ENCODE measurements at regions not wholly inside any gene's neighbourhood (a gene's known extent, or its start where the extent isn't known, plus 50 kb on each side); places are given as distances from the start of the nearest gene placed in this dataset.
"Not testable (repeated sequence)": the region's sequence is repeated elsewhere in the genome, so short reads cannot be mapped to it uniquely, and the experiment has no call there.

DNA sequence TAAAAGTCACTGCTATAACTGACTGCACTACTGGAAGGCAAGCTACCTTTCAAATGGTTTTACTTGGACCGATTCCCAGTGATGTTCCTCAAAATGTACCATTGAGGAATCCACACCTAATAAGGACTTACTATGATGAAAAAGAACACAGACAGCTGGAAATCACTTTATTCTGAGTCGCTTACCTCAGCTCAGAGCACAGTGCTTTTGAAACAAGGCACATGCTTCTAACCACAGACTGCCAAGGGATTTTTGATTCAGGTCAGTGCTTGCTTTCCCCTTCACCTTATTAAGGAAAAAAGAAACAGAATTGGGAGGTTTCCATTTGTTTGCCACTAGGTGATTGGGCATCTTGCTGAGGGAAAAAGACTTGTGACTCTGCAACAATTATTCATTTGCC is 707.5 kb upstream of the FSHR start:
- FAIRE-seq (no peak), DNase-seq (ENCODE audit: insufficient read length) (no peak)
- no peak for TF ChIP-seq POLR2AphosphoS5 (IDR thresholded peaks at IDR 0.05; ENCODE audit: low read depth, low read length)
- no peak for TF ChIP-seq POLR2A (IDR thresholded peaks at IDR 0.05; ENCODE audit: low read depth, low read length)
- no peak for TF ChIP-seq TAF1 (IDR thresholded peaks at IDR 0.05; ENCODE audit: borderline replicate concordance, low read depth, low read length)

DNA sequence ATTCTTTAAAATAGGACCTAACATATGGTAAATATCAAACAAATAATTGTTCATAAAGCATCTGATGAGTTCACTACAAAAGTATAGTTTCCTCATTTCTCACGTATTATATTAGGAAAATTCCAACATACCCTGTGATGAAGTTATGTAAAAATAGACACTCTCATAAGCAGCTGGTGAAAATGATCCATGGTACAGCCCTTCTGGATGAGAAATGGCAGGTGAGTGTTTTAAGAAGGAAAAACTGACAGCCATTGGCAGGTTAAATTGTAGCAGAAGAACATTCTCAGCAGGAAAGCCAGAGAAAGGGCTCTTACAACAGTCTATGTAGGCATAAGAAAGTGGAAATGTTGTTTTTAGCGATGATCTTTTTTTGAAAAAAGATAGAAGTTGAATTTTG is 706.5 kb upstream of the FSHR start:
- FAIRE-seq (no peak), DNase-seq (ENCODE audit: insufficient read length) (no peak)
- TF ChIP-seq POLR2AphosphoS5 (IDR thresholded peaks at IDR 0.05; ENCODE audit: low read depth, low read length) (no peak), TAF1 (IDR thresholded peaks at IDR 0.05; ENCODE audit: borderline replicate concordance, low read depth, low read length) (no peak), POLR2A (IDR thresholded peaks at IDR 0.05; ENCODE audit: low read depth, low read length) (no peak)

DNA sequence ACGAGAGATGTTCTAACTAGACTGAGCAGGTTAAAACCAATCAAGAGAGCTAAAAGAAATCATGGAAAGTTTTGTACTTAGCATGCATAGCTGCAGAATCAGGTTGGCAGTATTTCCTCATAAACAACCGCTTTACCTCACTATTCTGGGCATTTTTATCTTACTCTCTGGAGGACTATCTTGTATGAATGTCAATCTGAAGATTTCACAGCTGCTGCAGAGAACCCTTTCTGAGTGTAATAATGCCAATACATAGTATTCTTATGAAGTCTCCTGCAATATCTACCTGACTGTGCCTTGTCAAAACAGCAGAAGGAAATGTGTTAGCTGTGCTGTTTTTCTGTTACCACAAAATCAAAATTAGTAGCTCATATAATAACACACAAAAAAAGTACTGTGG is 705.9 kb upstream of the FSHR start:
- TF ChIP-seq POLR2AphosphoS5 (IDR thresholded peaks at IDR 0.05; ENCODE audit: low read depth, low read length): no peak
- no peak for TF ChIP-seq TAF1 (IDR thresholded peaks at IDR 0.05; ENCODE audit: borderline replicate concordance, low read depth, low read length)
- TF ChIP-seq POLR2A (IDR thresholded peaks at IDR 0.05; ENCODE audit: low read depth, low read length): no peak
- FAIRE-seq: no peak
- DNase-seq (ENCODE audit: insufficient read length): no peak

DNA sequence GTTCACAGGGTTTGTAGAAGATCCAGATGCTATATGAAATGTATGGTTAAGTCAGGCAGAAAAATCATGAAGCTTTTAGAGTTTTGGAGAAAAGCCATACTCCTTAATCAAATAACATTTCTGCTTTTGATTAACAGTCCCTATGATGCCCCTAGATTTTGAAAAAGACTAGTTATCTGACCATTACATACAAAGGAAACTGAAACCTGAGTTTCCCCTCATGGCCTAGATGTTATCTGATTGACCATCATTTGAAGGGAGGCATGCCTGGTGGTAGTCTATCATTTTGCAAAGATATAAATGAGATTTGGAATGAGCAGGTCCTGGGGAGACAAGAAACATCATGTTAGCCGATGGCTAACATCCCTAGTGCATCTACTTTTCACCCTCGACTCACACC is 704.3 kb upstream of the FSHR start:
- DNase-seq (ENCODE audit: insufficient read length): no peak
- no peak for FAIRE-seq
- TF ChIP-seq POLR2AphosphoS5 (IDR thresholded peaks at IDR 0.05; ENCODE audit: low read depth, low read length) (no peak), POLR2A (IDR thresholded peaks at IDR 0.05; ENCODE audit: low read depth, low read length) (no peak), TAF1 (IDR thresholded peaks at IDR 0.05; ENCODE audit: borderline replicate concordance, low read depth, low read length) (no peak)

DNA sequence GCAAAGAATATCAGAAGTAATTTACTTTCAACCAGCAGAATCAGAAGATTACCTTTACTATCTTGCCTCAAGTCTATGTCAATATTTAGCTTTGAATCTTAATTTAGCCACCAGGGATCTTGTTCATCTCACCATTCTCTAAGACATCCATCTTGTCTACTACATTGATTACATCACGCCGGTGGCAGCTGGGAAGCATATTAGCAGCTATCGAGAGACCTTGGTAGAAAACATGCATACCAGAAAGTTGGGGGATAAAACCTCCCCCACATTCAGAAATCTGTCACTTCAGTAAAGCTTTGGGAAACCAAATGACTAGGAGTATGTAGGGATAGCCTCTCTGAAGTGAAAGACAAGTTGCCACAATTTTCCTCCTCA is 703.8 kb upstream of the FSHR start:
- FAIRE-seq (no peak), DNase-seq (ENCODE audit: insufficient read length) (no peak)
- TF ChIP-seq POLR2A (IDR thresholded peaks at IDR 0.05; ENCODE audit: low read depth, low read length) (no peak), TAF1 (IDR thresholded peaks at IDR 0.05; ENCODE audit: borderline replicate concordance, low read depth, low read length) (no peak), POLR2AphosphoS5 (IDR thresholded peaks at IDR 0.05; ENCODE audit: low read depth, low read length) (no peak)

DNA sequence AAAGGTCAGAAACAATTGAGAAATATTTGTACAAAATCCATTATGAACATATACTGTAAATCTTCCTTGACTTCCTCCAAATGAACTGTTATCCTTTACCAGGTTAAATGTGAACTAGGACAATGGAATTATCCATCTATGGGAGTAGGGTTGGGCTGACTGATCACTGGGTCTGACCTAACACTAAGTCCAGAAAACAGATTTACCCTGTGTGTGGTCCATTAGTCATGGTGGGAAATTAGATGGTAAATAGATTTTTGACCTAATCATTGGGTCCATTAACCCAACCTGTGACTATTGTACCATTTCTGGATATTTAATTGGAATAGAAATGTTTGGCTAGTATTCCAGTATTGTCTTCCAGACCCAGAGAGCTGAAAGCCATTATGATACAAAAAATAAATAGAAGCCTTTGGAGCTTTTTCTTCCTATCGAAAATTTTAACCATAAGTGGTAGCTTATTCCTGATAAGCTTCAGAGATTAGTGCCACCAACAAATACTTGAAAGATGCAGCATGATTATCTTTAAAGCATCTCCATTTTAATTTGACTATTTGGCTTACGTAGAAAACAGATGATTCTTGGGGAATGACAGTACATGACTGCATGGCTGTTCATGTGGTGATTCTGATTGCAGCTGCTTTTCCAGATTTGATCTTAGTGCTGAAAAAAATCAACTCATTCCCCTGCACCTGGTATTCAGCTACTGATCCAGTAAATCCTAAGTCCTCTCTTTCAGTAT is 703.2 kb upstream of the FSHR start:
- no peak for FAIRE-seq
- TF ChIP-seq TAF1 (IDR thresholded peaks at IDR 0.05; ENCODE audit: borderline replicate concordance, low read depth, low read length): no peak
- TF ChIP-seq POLR2A (IDR thresholded peaks at IDR 0.05; ENCODE audit: low read depth, low read length): no peak
- no peak for TF ChIP-seq POLR2AphosphoS5 (IDR thresholded peaks at IDR 0.05; ENCODE audit: low read depth, low read length)
- no peak for DNase-seq (ENCODE audit: insufficient read length)

DNA sequence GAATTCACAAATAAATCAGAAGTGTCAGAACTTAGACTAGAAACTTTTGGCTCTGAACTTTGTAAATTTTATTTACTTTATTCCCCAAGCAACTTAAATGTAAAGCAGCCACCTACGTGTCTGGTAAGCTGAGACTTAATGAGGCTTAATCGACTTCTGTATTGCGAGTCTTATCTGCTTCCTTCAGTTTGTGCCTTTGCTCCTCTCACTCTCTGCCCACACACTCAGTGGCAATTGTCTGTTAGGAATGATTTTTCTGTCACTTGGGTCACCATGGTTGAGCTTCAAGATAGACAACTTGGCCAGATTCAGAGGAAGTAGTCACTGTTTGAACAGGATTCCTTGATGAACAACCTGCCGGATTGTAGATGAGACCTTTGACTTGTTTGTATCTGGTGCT is 691.4 kb upstream of the FSHR start:
- no peak for TF ChIP-seq POLR2A (IDR thresholded peaks at IDR 0.05; ENCODE audit: low read depth, low read length)
- no peak for TF ChIP-seq TAF1 (IDR thresholded peaks at IDR 0.05; ENCODE audit: borderline replicate concordance, low read depth, low read length)
- no peak for TF ChIP-seq POLR2AphosphoS5 (IDR thresholded peaks at IDR 0.05; ENCODE audit: low read depth, low read length)
- DNase-seq (ENCODE audit: insufficient read length): no peak
- FAIRE-seq: no peak

DNA sequence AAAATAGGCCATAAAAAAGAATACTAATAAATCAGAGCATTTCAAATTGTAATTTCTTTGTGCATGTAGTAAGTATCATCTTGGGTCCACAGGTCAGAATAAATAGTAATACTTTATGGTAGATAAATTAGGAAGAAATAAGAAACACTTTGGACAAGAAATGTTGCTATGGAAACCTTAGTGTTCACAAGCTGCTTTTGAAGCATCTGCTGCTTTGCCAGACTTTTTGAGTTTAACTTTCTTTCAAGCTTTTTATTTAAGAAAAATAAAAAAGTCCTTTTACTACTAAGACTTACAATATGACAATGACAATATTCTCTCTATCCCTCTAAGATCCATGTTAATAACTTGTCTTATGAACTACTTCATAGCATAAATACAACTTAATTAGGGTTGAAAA is 690.7 kb upstream of the FSHR start:
- FAIRE-seq: no peak
- TF ChIP-seq TAF1 (IDR thresholded peaks at IDR 0.05; ENCODE audit: borderline replicate concordance, low read depth, low read length): no peak
- TF ChIP-seq POLR2AphosphoS5 (IDR thresholded peaks at IDR 0.05; ENCODE audit: low read depth, low read length): no peak
- no peak for TF ChIP-seq POLR2A (IDR thresholded peaks at IDR 0.05; ENCODE audit: low read depth, low read length)
- DNase-seq (ENCODE audit: insufficient read length): no peak

DNA sequence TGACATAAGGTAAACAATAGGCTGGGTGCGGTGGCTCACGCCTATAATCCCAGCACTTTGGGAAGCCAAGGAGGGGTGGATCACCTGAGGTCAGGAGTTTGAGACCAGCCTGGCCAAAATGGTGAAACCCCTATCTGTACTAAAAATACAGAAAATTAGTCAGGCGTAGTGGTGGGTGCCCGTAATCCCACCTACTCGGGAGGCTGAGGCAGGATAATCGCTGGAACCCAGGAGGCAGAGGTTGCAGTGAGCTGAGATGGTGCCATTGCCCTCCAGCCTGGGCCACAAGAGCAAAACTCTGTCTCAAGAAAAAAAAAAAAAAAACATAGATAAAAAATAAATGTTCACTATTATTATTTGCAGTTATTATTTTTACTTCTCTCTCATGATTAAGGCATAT is 689.8 kb upstream of the FSHR start:
- not testable (repeated sequence) for FAIRE-seq; DNase-seq (ENCODE audit: insufficient read length)

DNA sequence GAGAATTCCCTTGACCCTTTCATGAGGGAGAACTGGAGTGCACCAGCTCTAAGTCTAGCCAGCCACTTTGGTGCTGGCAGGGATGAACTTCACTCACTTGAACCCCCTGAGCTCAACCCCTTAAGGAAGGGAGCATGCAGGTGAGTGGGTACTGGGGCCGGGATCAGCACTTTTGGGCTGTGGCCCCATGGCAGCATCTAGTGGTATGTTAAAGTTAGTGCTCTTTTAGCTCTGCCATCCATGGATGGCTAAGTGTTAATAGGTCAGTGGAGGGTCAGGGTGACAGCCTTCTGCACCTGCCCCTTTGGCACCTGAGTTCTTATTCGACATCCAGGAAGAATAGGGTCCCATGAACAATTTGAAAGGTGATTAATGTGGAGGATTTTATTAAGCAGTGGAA is 689.0 kb upstream of the FSHR start:
- DNase-seq (ENCODE audit: insufficient read length) (no peak), FAIRE-seq (no peak)
- TF ChIP-seq POLR2AphosphoS5 (IDR thresholded peaks at IDR 0.05; ENCODE audit: low read depth, low read length): no peak
- TF ChIP-seq TAF1 (IDR thresholded peaks at IDR 0.05; ENCODE audit: borderline replicate concordance, low read depth, low read length): no peak
- no peak for TF ChIP-seq POLR2A (IDR thresholded peaks at IDR 0.05; ENCODE audit: low read depth, low read length)

DNA sequence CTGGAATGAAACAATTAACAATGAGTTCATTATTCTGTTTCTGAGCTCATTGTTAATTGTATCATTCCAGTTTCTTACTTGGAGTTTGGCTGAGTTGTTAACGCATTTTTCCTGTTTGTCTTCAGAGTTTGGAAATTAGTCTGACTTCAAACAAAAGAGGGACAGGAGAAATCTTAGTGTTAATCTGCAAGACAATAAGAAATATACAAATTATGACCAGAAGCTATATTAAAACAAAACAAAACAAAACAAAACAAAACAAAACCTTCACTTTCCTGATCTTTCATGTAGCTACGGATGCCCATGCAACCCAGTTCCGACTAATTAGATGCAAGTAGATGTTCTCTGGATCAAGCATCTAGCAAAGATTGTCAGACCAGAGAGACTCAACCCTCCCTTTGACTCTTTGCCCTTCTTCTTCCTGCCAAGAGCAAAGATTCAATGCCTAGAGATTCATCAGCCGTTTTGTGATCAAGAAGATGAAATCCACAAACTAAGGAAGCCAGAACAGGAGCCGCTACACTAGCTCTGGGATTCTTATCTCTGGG is 686.2 kb upstream of the FSHR start:
- DNase-seq (ENCODE audit: insufficient read length): no peak
- no peak for TF ChIP-seq POLR2A (IDR thresholded peaks at IDR 0.05; ENCODE audit: low read depth, low read length)
- FAIRE-seq: no peak

DNA sequence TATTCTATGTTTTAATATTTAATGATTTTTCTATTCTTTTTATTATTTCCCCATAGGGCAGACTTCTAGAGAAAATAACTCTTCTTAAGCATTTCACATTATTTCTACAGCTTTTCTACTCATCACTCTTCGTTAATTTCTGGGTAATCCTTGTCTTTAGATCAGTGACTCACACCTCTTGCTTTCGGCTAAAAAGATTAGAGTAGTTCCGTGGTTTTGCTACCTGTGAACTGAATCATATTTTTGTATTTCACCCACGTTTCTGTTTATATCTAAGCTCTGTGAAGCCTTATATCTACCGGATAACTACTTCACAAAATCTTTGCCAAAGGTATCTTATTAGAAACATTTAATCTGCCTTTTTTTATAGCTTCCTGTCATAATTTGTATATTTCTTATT is 685.5 kb upstream of the FSHR start:
- DNase-seq (ENCODE audit: insufficient read length) (no peak), FAIRE-seq (no peak)
- no peak for TF ChIP-seq POLR2A (IDR thresholded peaks at IDR 0.05; ENCODE audit: low read depth, low read length)
- no peak for TF ChIP-seq TAF1 (IDR thresholded peaks at IDR 0.05; ENCODE audit: borderline replicate concordance, low read depth, low read length)
- TF ChIP-seq POLR2AphosphoS5 (IDR thresholded peaks at IDR 0.05; ENCODE audit: low read depth, low read length): no peak

Data from GM12892 (cell line).